Activated CD8-positive, alpha-beta memory T cell treated with anti-CD3 and anti-CD28 coated beads for 36 hours (primary cell): ENCODE measurements at regions not wholly inside any gene's neighbourhood (a gene's known extent, or its start where the extent isn't known, plus 50 kb on each side); places are given as distances from the start of the nearest gene placed in this dataset.

Experiments
- CTCF ChIA-PET: fragments of 350-600 bp; sonication (Branson Sonifier 250); formaldehyde crosslinking; loops from one replicate; lab custom pipeline; 2021; ENCODE audit warnings: antibody characterized with exemption; lab: Charles Lee
- POLR2A ChIA-PET: fragments of 350-600 bp; sonication (Branson Sonifier 250); formaldehyde crosslinking; loops from one replicate; lab custom pipeline; 2021; ENCODE audit warnings: antibody characterized with exemption; lab: Charles Lee

- POLR2A ChIA-PET, result no interaction called here
- CTCF ChIA-PET, result no interaction called here
Measured at GRCh38 chr5:20276959-20277263, 288.9 kb upstream of the CDH18 start.

DNA sequence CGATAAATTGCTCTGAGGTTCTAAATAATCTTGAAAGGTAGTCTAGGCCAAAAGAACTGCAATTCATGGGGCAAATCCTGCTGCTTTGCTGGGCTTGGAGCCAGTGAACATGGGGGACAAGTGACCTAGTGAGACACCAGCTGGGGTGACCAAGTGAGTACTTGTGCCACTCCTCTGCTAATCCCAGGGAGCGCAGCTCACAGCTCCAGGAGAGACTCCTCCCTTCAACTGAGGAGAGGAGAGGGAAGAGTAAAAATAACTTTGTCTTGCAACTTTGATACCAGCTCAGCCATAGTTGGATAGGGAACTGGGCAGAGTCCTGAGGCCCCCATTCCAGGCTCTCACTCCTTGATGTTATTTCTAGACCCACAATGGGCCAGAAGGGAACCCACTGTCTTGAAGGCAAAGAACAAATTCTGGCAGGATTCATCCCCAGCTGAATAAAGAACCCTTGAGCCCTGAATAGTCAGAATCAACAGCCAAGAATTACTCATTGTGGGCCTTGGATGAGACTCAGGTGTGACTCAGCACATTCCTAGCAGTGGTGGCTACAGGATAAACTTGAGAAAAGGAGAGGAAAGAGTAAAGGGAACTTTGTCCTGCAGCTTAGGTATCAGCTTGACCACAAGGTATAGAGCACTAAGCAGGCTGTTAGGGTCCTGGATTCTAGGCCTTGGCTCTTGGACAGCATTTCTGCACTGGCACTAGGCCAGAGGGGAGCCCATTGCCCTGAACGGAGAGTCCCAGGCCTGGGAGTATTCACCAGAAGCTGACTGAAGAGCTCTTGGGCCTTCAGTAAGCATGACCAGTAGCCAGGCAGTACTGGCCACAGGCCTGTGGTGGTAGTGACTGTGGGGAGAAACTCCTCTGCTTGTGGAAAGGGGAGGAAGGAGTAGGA lies 288.3 kb upstream of the CDH18 start:
- POLR2A ChIA-PET, result no interaction called here
- CTCF ChIA-PET, result no interaction called here

GRCh38 chr5:20266066-20266465 lies 278.1 kb upstream of the CDH18 start:
- POLR2A ChIA-PET, result no interaction called here
- CTCF ChIA-PET, result interaction anchor here (0.7 kb wide), 1 partner anchor 903 kb away, joined by 3 read pairs; no protein-coding TSS in a partner anchor

- CTCF ChIA-PET, result no interaction called here
- POLR2A ChIA-PET, result no interaction called here
Measured at GRCh38 chr5:20262896-20263295, 274.9 kb upstream of the CDH18 start.

DNA sequence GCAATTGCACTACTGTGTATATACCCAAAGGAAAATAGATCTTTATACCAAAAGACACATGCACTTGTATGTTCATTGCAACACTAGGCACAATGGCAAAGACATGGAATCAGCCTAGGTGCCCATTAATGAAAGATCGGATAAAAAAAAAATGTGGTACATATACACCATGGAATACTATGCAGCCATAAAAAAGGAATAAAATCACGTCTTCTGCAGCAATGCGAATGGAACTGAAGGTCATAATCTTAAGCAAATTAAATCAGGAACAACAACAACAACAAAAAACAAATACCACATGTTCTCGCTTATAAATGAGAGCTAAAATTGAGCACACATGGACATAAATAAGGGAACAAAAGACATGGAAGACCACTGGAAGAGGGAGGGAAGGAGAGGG lies 266.7 kb upstream of the CDH18 start:
- POLR2A ChIA-PET, result no interaction called here
- CTCF ChIA-PET, result no interaction called here

DNA sequence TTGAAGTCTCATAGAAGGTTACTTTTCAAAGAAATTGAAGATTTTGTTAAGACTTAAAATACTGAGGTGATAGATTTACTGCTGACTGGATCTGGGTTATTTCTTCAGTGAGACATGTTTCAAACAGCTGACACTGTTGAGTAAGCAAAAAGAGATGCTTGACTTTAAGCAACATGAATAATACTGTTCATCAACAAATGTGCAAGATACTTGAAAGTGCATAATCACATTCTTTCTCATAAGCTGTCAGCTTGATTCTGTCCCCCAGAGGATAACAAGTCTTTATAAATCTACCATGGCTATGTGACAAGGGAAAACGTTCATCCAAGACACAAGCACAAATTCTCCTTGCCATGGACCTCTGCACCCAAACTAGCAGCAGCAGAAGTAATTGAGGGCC lies 260.1 kb upstream of the CDH18 start:
- POLR2A ChIA-PET, result no interaction called here

GRCh38 chr5:20245432-20245974 lies 257.5 kb upstream of the CDH18 start:
- POLR2A ChIA-PET, result no interaction called here
- CTCF ChIA-PET, result interaction anchor here (0.5 kb wide), 1 partner anchor 755 kb away, joined by 3 read pairs; no protein-coding TSS in a partner anchor

More for the DNA sequence above, 260.1 kb upstream of the CDH18 start:
- CTCF ChIA-PET, result no interaction called here

DNA sequence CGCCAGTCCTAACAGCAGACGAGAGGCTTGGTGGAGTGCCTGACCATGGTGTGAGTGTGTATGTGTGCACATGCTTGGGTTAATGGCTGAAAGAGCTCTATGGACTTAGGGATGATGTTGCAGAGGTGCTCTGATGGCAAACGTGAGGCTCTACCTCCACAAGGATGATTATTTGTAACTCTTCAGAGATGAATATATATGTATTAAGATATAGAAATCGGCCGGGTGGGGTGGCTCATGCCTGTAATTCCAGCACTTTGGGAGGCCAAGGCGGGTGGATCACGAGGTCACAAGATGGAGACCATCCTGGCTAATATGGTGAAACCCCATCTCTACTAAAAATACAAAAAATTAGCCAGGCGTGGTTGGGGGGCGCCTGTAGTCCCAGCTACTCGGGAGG lies 253.4 kb upstream of the CDH18 start:
- ChIA-PET CTCF (no interaction called here), POLR2A (no interaction called here)

- POLR2A ChIA-PET, result no interaction called here
- CTCF ChIA-PET, result no interaction called here
Measured at GRCh38 chr5:20231040-20231439, 243.0 kb upstream of the CDH18 start.

GRCh38 chr5:20230010-20230409 lies 242.0 kb upstream of the CDH18 start:
- CTCF ChIA-PET, result interaction anchor here (0.6 kb wide), 1 partner anchor 181 kb away, joined by 3 read pairs; no protein-coding TSS in a partner anchor
- POLR2A ChIA-PET, result no interaction called here

GRCh38 chr5:20229303-20230005 lies 241.5 kb upstream of the CDH18 start:
- CTCF ChIA-PET, result no interaction called here

GRCh38 chr5:20224966-20225365 lies 237.0 kb upstream of the CDH18 start:
- ChIA-PET CTCF (no interaction called here), POLR2A (no interaction called here)

More at GRCh38 chr5:20229303-20230005, 241.5 kb upstream of the CDH18 start:
- POLR2A ChIA-PET, result no interaction called here

- ChIA-PET POLR2A (no interaction called here), CTCF (no interaction called here)
Measured at GRCh38 chr5:20224046-20224445, 236.0 kb upstream of the CDH18 start.

DNA sequence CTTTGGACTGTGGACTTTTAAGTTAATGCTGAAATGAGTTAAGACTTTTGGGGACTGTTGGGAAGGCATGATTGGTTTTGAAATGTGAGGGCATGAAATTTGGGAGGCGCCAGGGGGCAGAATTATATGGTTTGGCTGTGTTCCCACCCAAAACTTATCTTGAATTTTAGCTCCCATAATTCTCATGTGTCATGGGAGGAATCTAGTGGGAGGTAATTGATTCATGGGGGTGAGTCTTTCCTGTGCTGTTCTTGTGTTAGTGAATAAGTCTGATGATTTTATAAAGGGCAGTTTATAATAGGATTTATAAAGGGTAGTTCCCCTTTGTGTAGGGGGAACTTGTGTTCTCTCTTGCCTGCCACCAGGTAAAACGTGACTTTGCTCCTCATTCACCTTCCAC lies 235.5 kb upstream of the CDH18 start:
- CTCF ChIA-PET, result no interaction called here
- POLR2A ChIA-PET, result no interaction called here

DNA sequence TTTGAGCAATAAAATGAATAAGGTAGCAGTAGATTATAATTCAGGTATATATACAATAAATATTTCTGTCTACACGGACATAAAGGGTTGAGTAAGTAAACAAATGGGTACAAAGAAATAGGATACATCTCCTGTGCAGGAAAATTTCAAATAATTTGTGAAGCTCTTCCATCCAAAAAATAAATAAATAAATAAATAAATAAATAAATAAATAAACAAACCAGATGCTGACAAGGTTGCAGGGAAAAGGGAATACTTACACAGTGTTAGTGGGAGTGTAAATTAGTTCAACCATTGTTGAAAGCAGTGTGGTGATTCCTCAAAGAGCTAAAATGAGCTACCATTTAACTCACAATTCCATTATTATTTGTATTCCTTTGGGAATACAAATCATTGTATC lies 227.3 kb upstream of the CDH18 start:
- CTCF ChIA-PET, result no interaction called here
- POLR2A ChIA-PET, result no interaction called here

DNA sequence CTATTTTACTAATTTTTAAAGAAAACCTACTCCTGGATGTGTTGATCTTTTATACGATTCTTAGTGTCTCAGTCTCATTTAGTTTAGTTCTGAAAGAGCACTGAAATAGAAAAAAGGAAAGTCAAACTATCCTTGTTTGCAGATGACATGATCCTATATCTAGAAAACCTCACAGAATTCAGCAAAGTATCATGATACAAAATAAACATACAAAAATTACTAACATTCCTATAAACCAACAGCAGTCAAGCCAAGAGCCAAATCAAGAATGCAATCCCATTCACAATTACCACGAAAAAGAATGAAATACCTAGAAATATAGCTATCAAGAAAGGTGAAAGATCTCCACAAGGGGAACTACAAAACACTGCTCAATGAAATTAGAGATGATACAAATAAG lies 225.8 kb upstream of the CDH18 start:
- ChIA-PET POLR2A (no interaction called here), CTCF (no interaction called here)

GRCh38 chr5:20212701-20213100 lies 224.7 kb upstream of the CDH18 start:
- ChIA-PET CTCF (no interaction called here), POLR2A (no interaction called here)

DNA sequence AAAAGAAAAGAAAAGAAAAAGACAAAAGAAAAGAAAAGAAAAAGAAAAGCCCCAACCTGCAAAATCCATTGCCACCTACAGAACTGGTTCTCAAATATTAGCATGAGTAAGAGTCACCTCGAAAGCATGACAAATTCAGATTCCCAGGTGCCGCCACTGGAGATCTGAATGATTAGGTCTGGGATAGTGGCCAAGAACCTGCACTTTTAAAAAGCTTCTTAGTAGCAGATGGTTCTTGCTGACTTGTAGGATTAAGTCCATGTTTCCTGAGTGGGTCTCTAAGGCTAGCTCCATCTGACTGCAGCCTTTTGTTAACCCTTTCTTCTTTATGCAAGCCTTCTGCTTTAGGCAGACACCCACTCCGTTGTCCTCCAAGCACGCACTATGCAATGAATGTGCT lies 178.5 kb upstream of the CDH18 start:
- ChIA-PET POLR2A (no interaction called here), CTCF (no interaction called here)

DNA sequence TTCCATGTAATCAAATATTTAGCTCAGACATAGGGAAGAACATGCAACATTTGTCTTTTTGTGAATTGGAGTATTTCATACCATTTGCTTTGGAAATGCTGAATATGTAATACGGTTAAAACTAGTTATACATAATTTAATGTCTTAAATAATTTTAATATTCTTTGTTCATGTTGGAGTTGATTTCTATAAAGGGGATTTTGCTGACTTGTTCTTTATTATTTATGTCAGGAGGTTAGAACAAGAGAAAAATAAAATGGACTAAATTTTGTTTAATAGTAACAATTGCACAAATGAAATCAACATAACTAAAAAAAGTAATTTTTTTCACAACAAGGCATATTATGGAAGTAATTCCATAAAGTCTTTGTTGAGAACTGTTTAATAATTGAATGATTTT lies 170.0 kb upstream of the CDH18 start:
- ChIA-PET POLR2A (no interaction called here), CTCF (no interaction called here)

DNA sequence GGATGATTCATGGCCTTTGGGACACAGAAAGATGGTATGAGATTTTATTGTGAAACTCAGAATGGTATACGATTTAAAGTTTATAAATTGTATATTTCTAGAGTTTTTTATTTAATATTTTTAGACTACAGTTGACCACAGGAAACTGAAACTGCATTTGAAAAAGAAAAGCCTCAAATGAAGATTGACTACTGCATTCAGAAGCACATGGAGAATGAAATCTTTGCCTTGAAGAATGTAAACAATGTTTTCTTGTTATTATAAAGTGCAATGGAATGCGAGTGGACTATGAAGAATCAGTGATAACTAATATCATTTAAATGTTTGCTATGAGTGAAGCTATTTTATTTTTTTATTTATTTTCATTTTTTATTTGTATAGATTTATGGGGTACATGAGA lies 169.1 kb upstream of the CDH18 start:
- ChIA-PET POLR2A (no interaction called here), CTCF (no interaction called here)

GRCh38 chr5:20145240-20145639 lies 157.2 kb upstream of the CDH18 start:
- ChIA-PET POLR2A (no interaction called here), CTCF (no interaction called here)
